Mucosa of descending colon (tissue), 3 donors: ENCODE measurements at regions not wholly inside any gene's neighbourhood (a gene's known extent, or its start where the extent isn't known, plus 50 kb on each side); places are given as distances from the start of the nearest gene placed in this dataset.

Experiments used
- ATAC-seq: fragments of 200-7000 bp; cut with Tn5 transposase; one replicate; pipeline ENCODE4 v1.9.1; 2020; ENCODE audit warnings: mild to moderate bottlenecking, moderate library complexity
- DNase-seq, 3 donors: peaks; one replicate each; pipeline ENCODE4 v3.0.0-alpha.2; 2020
- H3K36me3 ChIP-seq: fragments of 200-600 bp; one replicate; pipeline ENCODE4 v1.8.0; 2021; ENCODE audit warnings: low read depth, mild to moderate bottlenecking
- H3K4me1 ChIP-seq: fragments of 200-600 bp; one replicate; pipeline ENCODE4 v1.8.0; 2021; ENCODE audit warnings: low read depth, mild to moderate bottlenecking
- H3K4me3 ChIP-seq: fragments of 200-600 bp; one replicate; pipeline ENCODE4 v1.8.0; 2021; ENCODE audit warnings: mild to moderate bottlenecking
- H3K9me3 ChIP-seq: fragments of 200-600 bp; one replicate; pipeline ENCODE4 v1.8.0; 2021; ENCODE audit warnings: mild to moderate bottlenecking
- CTCF ChIP-seq: fragments of 200-600 bp; IDR thresholded peaks from one replicate; pipeline ENCODE4 v1.8.0; 2022; ENCODE audit warnings: antibody characterized with exemption, mild to moderate bottlenecking
- intact Hi-C, 2 donors: fragments of 100-400 bp; cut with DNase I in 1 of 2; cut with micrococcal nuclease in 1 of 2; formaldehyde crosslinking; loops; one replicate each; pipeline versions ENCODE4 v1.11.0 to v1.11.1; 2022; cut with DNase I, micrococcal nuclease
- donor health status: DM: no; HTN: no; CAD: no; lungs with moderate emphysema.
- donor health status: DM: no; HTN: no; CAD: no.
- donor health status: DM: no; HTN: yes; CAD: no.

GRCh38 chr1:220990427-220991339 lies 111.4 kb downstream of the HLX start:
- no peaks in the 10 kb centered on the region for H3K4me1 ChIP-seq
- H3K9me3 ChIP-seq, result no peaks in the 10 kb centered on the region
- H3K36me3 ChIP-seq, result no peaks in the 10 kb centered on the region
- no peak for ATAC-seq
- DNase-seq, result no peak
- TF ChIP-seq CTCF, result no peak
- no peak overlapping the region for H3K4me3 ChIP-seq
- intact Hi-C loops, result no loop called here

GRCh38 chr1:220991506-220991905 lies 112.3 kb downstream of the HLX start:
- no peak overlapping the region for H3K4me3 ChIP-seq
- intact Hi-C loops, result no loop called here
- no peak for TF ChIP-seq CTCF
- DNase-seq (no peak), ATAC-seq (no peak)
- no peaks in the 10 kb centered on the region for H3K9me3 ChIP-seq
- no peaks in the 10 kb centered on the region for H3K4me1 ChIP-seq
- H3K36me3 ChIP-seq, result no peaks in the 10 kb centered on the region

- H3K4me1 ChIP-seq, result no peaks in the 10 kb centered on the region
- no peaks in the 10 kb centered on the region for H3K9me3 ChIP-seq
- TF ChIP-seq CTCF, result no peak
- H3K4me3 ChIP-seq, result no peak overlapping the region
- ATAC-seq, result no peak
- intact Hi-C loops, result no loop called here
- DNase-seq, result no peak
- no peaks in the 10 kb centered on the region for H3K36me3 ChIP-seq
Observed at GRCh38 chr1:220991959-220992704, 112.9 kb downstream of the HLX start.

GRCh38 chr1:220992705-220993052 lies 113.4 kb downstream of the HLX start:
- no peaks in the 10 kb centered on the region for H3K36me3 ChIP-seq
- ATAC-seq, result no peak
- intact Hi-C loops, result no loop called here
- H3K9me3 ChIP-seq, result no peaks in the 10 kb centered on the region
- DNase-seq, result no peak
- H3K4me3 ChIP-seq, result no peak overlapping the region
- TF ChIP-seq CTCF, result no peak
- H3K4me1 ChIP-seq, result no peaks in the 10 kb centered on the region

GRCh38 chr1:220994671-220995070 lies 115.4 kb downstream of the HLX start:
- Histone ChIP-seq H3K9me3 (no peaks in the 10 kb centered on the region), H3K4me3 (no peak overlapping the region), H3K4me1 (no peaks in the 10 kb centered on the region), H3K36me3 (no peaks in the 10 kb centered on the region)
- ATAC-seq (no peak), DNase-seq (no peak)
- intact Hi-C loops, result no loop called here
- TF ChIP-seq CTCF, result no peak
